Type B pancreatic cell (in vitro differentiated cells): ENCODE measurements at regions not wholly inside any gene's neighbourhood (a gene's known extent, or its start where the extent isn't known, plus 50 kb on each side); places are given as distances from the start of the nearest gene placed in this dataset.

ENCODE experiments used
- DNase-seq: peaks from one replicate; pipeline ENCODE4 v3.0.0; 2021; ENCODE audit warnings: mixed read lengths; ENCODE audit not compliant: unreplicated experiment; ENCODE audit errors: extremely low spot score
- H3K27ac Mint-ChIP-seq: 2 replicates; pipeline ENCODE4 v1.8.0; 2021; ENCODE audit warnings: mild to moderate bottlenecking, mixed read lengths
- H3K27me3 Mint-ChIP-seq: 2 replicates; pipeline ENCODE4 v1.8.0; 2021; ENCODE audit warnings: mixed read lengths
- H3K36me3 Mint-ChIP-seq: 2 replicates; pipeline ENCODE4 v1.8.0; 2021; ENCODE audit warnings: mixed read lengths
- H3K4me1 Mint-ChIP-seq: one replicate; pipeline ENCODE4 v1.8.0; 2021; ENCODE audit warnings: mixed read lengths; ENCODE audit not compliant: unreplicated experiment
- H3K4me3 Mint-ChIP-seq: 2 replicates; pipeline ENCODE4 v1.8.0; 2021; ENCODE audit warnings: mild to moderate bottlenecking, mixed read lengths
- H3K9me3 Mint-ChIP-seq: 2 replicates; pipeline ENCODE4 v1.8.0; 2021; ENCODE audit warnings: mixed read lengths
- CTCF ChIP-seq: fragments of 200-600 bp; sonication (generic); conservative IDR thresholded peaks from 2 replicates; pipeline ENCODE4 v1.5.0; 2021; ENCODE audit warnings: antibody characterized with exemption, mild to moderate bottlenecking

GRCh38 chr1:217149791-217150190 lies 426.6 kb upstream of the ESRRG start:
- no peaks in the 10 kb centered on the region for H3K9me3 Mint-ChIP-seq
- H3K4me3 Mint-ChIP-seq = no peak overlapping the region
- DNase-seq = no peak
- H3K27ac Mint-ChIP-seq = no peak overlapping the region
- H3K27me3 Mint-ChIP-seq = peaks cover 5% of the 10 kb centered on the region
- H3K36me3 Mint-ChIP-seq = no peaks in the 10 kb centered on the region
- peaks cover 5% of the 10 kb centered on the region for H3K4me1 Mint-ChIP-seq
- TF ChIP-seq CTCF = no peak

- no peak overlapping the region for H3K27ac Mint-ChIP-seq
- TF ChIP-seq CTCF = no peak
- no peak for DNase-seq
- H3K27me3 Mint-ChIP-seq = peaks cover 74% of the 10 kb centered on the region
- no peak overlapping the region for H3K4me3 Mint-ChIP-seq
- peaks cover 4% of the 10 kb centered on the region for H3K9me3 Mint-ChIP-seq
- no peaks in the 10 kb centered on the region for H3K36me3 Mint-ChIP-seq
- H3K4me1 Mint-ChIP-seq = peaks cover 12% of the 10 kb centered on the region
Measured at GRCh38 chr1:217141711-217142110, 418.5 kb upstream of the ESRRG start.

- no peak for TF ChIP-seq CTCF
- peaks cover 4% of the 10 kb centered on the region for H3K9me3 Mint-ChIP-seq
- H3K36me3 Mint-ChIP-seq = no peaks in the 10 kb centered on the region
- H3K27me3 Mint-ChIP-seq = peaks cover 87% of the 10 kb centered on the region
- no peak overlapping the region for H3K27ac Mint-ChIP-seq
- DNase-seq = no peak
- peak overlapping the region; percentile 66 for H3K4me3 Mint-ChIP-seq
- peaks cover 21% of the 10 kb centered on the region for H3K4me1 Mint-ChIP-seq
Measured at GRCh38 chr1:217140041-217140901, 417.0 kb upstream of the ESRRG start.

- peaks cover 4% of the 10 kb centered on the region for H3K9me3 Mint-ChIP-seq
- DNase-seq = no peak
- TF ChIP-seq CTCF = no peak
- H3K4me1 Mint-ChIP-seq = peaks cover 27% of the 10 kb centered on the region
- H3K4me3 Mint-ChIP-seq = peak overlapping the region; percentile 69
- no peaks in the 10 kb centered on the region for H3K36me3 Mint-ChIP-seq
- H3K27me3 Mint-ChIP-seq = peaks cover 93% of the 10 kb centered on the region
- H3K27ac Mint-ChIP-seq = peak overlapping the region; percentile 20
Measured at GRCh38 chr1:217139513-217139912, 416.3 kb upstream of the ESRRG start.

GRCh38 chr1:217138799-217139466 lies 415.7 kb upstream of the ESRRG start:
- TF ChIP-seq CTCF = no peak
- Mint-ChIP-seq H3K4me3 (peak overlapping the region; percentile 69), H3K4me1 (peaks cover 30% of the 10 kb centered on the region), H3K27me3 (peaks cover 93% of the 10 kb centered on the region), H3K27ac (peak overlapping the region; percentile 20), H3K9me3 (no peaks in the 10 kb centered on the region), H3K36me3 (no peaks in the 10 kb centered on the region)
- DNase-seq = no peak
